ENCODE measurements at regions not wholly inside any gene's neighbourhood (a gene's known extent, or its start where the extent isn't known, plus 50 kb on each side); places are given as distances from the start of the nearest gene placed in this dataset.

DNA sequence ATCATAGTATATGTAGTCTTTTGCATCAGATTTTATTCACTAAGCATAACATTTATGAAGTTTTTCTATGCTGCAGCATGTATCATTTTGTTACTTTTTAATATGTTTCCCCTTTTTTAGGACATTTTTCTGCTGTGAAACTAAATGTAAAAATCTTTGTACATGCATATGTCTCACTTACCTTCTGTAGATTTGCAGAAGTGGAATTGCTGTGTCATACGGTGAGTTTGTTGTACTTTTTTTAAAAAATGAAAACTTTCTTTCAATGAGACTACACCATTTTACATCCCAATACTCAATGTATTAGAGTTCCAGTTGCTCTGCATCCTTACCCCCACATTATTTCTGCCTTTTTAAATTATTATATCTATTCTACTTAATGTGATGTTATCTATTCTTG, 868.9 kb downstream of the PDHA2 start:
- no peak for DNase-seq

DNA sequence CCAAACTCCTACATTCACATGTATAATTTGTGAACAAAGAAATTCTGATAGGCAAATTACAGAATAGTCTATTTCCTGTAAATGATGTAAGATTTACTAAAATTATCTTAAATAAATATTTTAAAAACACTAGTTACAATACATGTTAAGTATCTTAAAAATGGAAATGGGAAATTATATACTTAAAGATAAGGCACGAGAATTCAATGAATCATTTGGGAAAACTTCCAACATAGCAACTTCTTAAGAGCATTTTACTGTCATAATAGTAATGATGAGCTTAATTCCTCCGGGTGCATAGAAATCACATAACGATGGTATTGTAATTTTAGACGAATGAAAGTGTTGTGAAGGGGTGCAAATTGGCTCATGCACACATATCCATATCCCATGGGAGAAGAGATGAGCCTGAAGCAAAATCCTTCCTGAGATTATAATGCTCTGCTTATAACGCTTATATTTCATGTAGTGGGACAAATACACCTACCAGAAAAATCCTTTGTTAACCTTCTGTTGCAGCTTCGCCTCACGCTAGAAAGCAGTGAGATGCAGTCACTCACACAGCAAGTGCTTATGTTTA, 873.5 kb downstream of the PDHA2 start:
- DNase-seq = no peak

DNA sequence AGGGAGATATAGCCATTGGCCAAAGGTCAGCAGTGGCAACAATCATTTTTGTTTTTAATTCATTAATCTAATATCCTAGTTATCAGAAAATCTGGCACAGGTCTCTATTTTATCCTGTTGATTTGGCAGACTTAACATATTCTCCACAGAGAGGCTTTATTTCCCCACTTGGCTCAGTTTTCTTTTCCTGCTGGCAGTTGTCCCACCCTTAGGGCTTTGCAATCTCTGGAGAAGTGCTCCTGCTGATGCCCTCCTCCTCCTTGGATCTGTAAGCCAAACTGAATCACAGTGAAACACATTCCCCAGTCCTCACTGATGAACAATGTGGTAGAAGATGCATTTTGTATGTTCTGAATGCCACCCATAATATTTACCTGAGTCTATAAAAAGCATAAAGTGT, 889.7 kb downstream of the PDHA2 start:
- DNase-seq = no peak

DNA sequence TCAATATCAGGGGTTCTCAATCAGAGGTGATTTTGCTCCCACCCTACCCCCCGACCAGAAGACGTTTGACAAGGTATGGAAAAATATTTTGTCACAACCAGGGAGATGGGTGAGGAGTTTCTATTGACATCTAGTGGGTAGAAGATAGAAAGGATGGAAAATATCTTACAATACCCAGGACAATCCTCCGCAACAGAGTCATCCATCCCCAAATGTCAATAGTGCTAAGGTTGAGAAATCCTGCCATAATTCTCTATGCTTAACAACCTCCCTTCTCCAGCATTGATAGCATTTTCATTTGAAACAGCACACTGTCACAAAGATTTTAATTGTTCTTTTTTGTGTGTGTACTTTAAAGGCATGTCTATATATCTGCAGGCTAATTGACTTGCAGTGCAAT, 890.5 kb downstream of the PDHA2 start:
- DNase-seq = no peak

DNA sequence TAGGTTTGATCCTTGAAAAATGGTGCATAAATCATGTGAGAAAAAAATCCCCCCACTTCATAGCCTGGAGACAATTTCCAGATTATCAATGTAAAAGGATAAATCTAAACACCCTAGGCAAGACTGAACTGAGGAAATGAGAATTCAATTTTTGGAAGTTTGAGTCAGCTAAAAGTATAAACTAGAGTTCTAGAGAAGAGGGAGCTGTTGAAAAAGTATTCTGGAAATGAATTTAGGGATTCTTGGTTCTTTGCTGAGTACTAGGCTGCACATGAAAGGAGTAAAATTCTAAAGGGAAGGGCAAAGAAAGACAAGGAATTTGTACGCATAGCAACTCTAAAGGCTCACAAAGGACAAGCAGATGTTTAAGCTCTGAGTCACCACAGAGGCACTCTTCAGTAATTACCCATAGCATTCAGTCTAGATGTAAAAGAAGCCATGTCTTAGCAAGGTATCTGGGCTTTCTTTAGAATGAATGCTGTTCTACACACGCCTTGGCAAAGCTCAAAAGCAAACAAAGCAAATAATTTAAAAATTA, 896.5 kb downstream of the PDHA2 start:
- DNase-seq = peak; percentile 80

DNA sequence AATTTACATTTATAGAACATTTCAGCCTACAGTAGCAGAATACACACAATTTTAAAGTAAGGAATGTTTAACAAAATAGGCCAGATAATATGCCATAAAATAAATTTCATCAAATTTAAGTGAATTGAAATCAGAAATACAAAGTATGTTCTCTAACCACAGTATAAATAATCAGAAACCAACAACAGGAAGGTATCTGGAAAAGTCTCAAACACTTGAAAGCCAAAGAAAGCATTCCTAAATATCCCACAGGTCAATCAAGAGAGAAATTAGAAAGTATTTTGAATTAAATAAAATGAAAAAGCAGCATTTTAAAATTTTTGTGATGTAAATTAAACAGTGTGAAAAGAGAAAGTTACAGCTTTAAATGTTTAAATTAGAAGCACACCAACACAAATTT, 899.2 kb downstream of the PDHA2 start:
- DNase-seq = no peak

DNA sequence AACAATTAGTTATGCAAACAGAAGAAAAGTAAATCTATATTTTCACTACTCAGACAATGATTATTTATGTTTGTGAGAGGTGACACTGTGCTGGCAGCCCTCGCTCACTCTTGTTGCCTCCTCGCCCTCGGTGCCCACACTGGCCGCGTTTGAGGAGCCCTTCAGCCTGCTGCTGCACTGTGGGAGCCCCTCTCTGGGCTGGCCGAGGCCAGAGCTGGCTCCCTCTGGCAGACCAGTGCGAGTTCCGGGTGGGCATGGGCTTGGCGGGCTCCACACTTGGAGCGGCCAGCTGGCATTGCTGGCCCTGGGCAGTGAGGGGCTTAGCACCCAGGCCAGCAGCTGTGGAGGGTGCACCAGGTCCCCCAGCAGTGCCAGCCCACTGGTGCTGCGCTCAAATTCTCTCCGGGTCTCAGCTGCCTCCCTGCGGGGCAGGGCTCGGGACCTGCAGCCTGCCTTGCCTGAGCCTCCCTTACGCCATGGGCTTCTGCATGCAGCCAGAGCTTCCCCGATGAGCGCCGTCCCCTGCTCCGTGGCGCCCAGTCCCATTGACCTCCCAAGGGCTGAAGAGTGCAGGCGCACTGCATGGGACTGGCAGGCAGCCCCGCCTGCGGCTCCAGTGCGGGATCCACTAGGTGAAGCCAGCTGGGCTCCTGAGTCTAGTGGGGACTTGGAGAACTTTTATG, 902.6 kb downstream of the PDHA2 start:
- DNase-seq = no peak

DNA sequence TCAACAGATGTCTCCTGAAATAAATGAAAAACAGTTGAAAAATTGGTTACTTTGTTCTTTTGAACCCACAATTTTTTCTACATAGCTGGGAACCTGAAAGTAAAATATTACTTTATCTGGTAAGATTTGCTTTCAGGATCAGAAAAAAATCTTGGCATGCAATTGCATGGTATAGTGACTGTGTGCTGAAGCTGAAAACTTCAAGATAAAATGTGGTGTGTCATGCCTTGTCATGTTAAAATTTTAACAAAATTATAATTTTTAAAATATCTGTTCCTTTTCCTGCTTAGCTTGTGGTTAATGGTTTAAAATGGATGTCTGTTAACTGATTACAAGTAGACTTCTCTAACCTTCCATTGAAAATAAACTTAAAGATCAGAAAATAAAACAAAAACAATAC, 904.8 kb downstream of the PDHA2 start:
- DNase-seq = no peak

DNA sequence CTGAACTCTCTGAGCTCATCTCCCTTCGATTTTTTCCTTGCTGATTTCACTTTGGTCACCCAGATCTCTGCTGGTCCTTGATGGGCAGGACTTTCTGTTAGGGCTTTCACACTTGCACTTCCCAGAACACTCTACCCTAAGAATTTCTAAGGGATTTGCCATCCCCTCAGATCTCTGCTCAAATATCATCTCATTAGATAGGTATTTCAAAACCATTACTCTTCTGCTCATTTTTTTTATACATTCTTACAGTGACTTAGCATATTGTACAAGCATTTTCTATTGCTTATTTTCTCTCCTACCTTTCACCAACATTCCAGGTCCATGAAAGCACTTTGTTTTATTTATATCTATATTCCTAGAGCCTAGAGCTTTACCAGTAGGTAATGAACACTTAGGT, 913.3 kb downstream of the PDHA2 start:
- DNase-seq = no peak

DNA sequence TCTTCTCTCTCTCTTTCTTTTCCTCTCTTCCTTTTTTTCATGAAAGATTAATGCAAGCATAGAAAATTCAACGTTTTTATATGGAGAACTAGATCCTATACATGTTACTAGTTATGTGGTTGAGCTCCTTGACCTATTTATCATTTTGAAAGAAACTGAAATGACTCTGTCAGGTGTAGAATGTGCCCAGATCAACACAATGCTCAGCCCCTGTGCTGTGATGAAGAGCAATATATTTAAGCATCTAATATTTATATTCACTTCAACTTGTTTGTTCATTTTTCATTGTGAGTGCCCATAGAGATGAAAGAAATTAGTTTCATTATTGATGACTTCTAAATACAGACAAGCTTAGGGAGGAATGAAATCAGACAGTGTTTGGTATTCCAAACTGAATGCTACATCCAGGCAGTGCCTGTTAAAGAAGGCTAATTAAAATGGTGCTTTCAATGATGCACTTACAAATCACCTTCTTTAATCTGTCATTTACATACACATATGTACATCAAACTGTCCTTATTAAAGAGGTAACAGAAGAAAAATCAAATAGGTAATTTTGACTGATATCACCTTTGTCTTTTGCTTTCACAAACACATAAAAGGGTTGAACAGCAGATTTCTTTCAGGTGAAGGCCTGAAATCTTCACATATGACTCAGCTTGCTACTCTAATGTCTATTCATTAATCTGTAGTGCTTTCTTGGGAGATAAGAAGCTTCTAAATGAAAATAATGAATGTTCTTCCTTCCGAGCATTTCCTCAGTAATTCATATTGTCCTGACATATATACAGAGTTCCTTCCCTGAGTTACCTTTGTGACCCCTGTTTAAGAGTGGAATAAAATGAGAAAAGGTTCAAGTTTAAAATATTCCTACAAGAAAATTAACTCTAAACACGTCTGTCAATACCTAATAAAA, 915.9 kb downstream of the PDHA2 start:
- no peak for DNase-seq

DNA sequence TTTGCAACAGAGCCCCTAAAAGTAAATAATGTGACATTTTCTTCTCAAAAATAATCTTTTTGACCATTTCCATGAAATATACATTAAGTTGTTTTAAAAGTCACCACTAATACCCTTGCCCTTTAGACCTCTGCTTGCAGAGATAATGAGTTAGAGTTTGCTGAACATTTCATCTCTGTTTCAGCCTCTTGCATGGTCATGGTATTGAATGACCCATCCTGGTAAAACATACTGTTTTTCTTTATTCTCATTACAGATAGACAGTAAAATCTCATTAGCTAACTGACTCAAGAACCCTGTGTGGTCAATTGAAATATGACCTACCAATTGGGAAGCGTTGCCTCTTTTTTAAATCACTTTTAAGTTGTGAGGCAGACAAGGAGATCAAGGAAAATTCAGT, 916.7 kb downstream of the PDHA2 start:
- DNase-seq = no peak

DNA sequence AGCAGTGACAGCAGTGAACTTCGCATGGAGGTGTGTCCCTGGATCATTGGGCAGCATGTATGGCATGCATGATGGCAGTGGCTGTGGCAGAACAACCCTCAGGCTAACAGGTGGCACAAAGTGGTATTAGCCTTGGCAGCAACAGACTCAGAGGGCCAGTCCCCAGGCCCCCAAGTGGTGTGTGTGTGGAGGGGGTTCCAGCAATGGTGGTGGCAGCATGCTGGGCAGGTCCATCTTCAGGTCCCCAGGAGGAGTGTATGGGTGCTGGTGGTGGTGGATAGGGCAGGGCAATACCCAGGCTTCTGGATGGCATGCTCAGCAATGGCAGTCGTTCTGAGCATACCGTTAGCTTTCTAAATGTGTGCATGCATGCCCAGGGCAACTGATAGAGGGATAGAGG, 923.7 kb downstream of the PDHA2 start:
- DNase-seq = no peak

DNA sequence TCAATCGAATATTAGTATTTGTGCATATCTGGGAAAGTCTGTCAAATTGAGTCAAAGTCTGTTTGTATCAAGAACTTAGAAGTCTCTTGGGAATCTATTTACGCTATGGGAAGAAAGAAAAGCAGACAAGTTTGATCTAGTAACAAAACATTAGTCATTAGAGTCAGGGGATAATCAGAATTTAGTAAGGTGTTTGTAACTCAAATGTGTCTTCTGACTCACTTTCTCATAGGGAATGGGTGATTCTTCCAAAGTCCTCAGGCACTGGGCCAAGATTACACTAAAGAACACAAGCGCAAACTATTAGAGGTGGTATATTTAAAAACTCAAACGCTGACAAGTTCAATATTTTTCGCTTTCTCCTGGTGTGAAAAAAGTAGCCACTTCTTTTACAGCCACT, 926.5 kb downstream of the PDHA2 start:
- DNase-seq = no peak

DNA sequence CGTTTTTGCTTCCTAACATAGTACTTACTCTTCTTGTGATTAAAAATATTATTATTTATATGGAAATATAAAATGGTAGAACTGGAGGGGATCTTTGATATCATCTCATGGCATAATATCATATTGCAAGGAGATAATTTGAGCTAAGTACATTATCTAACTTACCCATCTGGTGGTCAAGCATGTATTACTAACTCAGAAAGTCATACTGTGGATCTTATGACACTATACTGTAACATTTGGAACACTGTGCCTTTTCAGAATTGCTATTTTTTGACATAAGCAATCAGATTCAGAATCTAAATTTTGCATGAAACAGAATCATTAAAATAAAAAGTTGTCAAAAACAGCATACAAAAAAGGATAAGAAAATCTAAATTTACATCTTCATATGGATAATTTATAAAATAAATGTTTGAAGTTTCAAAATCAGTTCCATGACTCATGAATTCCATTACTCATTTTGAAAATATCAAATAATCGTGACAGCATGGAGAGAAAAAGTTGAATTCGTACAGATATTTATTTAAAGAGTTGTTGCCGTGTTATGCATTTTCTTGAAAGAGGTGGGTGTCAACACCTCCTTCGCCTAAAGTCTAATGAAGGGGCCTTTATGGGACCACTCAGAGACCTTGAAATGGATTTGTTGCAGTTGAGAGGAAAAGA, 928.1 kb downstream of the PDHA2 start:
- DNase-seq = no peak

DNA sequence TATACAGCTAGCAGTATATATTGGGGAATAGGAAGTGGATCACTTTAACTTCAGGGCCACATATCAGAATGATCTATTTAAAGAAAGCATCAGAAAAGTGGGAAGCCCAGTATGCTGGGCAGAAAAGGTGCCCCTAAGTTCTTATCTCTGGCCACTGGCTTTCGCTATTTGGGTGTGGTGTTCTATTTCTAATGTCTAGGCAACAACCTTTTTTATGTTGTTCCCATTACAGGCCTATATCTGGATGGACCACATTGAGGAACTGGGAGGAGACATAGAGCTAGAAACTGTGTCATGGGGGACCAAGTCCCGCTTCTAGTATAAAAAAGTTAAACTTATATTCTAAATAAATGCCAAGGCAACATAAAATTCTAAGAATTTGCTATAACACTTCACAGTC, 935.6 kb downstream of the PDHA2 start:
- no peak for DNase-seq

DNA sequence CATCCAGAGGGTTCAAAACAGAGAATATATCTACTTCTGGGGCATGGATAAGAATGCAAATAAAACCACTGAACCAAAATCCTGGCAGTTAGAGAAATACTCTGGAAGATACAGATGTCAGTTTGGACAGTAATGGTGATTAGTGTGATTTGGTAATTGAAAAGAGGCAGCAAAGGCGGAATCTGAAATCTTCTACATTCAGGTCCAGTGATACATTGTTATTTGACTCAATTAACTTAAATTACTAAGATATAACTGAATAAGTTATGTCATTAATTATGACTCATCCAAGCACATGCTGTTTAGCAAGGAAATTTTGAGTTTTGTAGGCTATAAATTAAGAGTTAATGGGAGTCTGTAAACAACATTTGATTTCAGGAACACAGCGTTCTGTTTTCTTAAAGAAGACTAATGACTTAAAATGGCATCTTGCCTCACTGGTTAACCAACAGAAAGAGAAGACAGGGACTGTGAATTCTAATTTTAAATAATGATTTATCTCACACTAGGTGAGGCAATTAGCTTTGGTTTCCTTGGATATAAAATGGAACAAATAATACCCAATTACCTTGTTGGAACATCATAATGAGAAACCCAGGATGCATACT, 937.1 kb downstream of the PDHA2 start:
- no peak for DNase-seq

DNA sequence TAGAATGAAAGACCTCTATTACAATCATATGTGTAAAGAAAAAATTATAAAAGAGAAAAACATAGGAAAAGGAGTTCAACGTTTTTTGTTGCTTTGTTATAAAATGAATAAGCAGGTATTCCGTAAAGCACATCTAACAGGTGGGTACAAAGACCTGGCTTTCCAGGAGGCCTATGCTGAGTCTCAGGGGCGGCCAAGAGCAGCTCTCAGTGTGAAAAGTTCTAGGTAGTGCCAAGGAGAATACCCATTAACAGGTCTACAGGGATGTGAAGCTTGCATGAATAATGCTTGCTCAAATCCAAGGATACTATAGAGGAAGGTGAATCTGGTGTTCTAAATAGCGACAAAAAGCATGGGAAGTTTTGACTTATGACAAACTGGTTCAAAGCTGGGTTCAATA, 944.4 kb downstream of the PDHA2 start:
- DNase-seq = no peak

DNA sequence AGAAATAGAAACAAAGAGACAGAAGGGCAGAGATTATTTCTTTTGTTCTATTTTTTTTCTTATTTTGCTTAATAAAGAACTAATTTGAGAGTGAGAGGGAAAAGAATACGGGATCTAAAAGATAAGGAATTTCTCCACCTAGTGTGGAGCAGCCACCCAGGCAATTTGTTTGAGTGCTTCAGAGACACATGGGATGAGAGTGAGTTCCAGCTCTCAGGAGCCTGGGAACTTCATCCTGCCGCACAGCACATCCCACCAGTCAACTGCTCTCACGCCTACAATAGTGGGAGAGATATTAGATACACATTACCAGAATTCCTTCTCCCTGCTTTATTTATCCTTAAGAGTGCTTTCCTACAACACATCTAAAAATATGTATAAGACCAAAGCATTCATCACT, 946.4 kb downstream of the PDHA2 start:
- no peak for DNase-seq

DNA sequence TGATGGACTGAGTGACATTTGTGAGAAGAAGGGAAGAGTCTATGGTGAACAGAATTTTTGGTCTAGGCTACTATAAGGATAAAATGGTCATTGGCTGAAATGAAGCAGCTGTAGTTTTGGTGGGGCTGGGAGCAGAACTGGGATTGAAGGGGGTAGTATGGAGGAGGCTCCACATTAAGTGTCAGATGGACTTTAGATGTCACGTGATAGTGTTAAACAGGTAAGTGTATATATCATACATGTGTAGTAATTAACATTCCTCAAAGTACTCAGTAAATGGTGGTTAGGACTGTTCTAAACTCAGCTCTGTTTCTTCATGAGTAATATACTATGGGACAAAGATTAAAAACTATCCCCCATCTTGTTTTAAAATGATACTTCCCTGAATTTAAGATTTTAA, 947.9 kb downstream of the PDHA2 start:
- DNase-seq = no peak

DNA sequence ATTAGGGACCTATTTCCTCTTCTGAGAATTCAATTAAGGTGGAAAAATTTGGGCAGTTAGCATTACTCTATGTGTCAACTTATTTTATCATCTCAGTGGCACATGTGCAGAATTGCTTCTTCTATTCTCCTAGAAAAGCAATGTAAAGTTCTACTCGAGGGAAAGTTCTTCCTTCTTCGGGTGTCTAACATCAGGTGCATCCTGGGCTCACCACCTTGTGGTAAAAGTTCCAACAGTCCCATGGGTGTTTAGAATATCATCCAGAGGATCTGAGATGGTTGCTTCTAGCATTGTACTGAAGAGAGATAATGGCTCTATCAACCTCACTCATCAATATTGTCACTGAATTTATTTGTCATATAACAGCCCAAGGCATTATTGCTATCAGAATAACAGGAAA, 969.7 kb downstream of the PDHA2 start:
- no peak for DNase-seq

DNA sequence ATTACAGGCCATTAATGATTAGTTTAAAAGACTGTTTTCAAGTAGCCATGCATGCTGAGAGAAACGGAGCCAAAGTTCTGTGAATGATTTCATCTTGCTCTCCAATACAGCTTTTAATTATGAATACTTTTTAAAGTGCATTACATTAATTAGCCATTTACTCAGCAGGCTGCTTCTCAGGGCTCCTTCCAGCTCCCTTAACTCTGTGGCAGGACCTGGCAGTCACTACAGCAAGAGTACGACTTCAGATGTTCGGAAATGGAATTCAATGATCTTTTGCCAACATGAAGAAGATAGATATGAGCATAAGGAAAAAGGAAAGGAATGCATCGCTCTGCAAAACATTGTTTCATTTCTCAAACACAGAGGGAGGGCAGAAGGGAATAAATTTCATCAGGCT, 987.2 kb downstream of the PDHA2 start:
- DNase-seq = no peak

DNA sequence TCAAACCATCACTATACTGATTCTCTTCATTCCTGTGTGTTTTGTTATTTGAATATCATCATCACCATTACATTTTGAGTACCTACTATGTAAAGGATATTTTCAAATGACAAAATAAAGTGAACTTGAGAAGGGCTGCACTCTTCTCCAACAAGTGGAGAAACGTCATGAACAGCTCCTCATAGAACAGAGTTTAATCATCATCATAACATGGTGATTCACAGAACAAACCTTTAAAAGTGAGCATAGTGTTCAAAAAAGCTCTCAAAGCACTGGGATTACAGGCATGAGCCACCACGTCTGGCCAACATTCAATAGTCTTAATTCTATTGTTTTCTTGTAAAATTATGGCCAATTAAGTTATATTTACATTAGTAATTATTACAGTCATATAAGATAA, 993.9 kb downstream of the PDHA2 start:
- no peak for DNase-seq

DNA sequence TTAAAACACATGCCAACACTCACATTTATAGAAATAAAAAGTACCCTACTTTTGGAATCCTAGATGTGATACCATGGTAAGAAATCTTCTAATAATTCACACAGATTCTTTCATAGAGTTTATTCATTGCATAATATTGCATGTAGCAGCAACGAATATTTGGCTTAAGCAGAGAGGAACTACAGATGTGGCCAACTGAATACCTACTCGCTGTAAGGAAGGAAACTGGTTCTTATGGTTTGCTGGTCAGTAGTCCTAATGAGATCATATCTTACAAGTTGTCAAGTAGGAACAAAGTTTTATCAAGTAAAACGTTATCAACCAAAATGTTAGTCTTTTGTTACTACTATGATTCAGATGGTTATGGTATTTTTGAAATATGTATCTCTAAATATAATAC, 996.1 kb downstream of the PDHA2 start:
- no peak for DNase-seq
